Activated CD8-positive, alpha-beta T cell treated with anti-CD3 and anti-CD28 coated beads for 36 hours (primary cell): ENCODE measurements at regions not wholly inside any gene's neighbourhood (a gene's known extent, or its start where the extent isn't known, plus 50 kb on each side); places are given as distances from the start of the nearest gene placed in this dataset.

Experiments used
- ATAC-seq: fragments of 200-7000 bp; cut with Tn5 transposase; one replicate; pipeline ENCODE4 v1.10.0; 2021; ENCODE audit warnings: mild to moderate bottlenecking, moderate library complexity
- CTCF ChIA-PET: fragments of 350-600 bp; sonication (Branson Sonifier 250); formaldehyde crosslinking; loops from one replicate; lab custom pipeline; 2021; ENCODE audit warnings: antibody characterized with exemption; lab: Charles Lee
- POLR2A ChIA-PET: fragments of 350-600 bp; sonication (Branson Sonifier 250); formaldehyde crosslinking; loops from one replicate; lab custom pipeline; 2021; ENCODE audit warnings: antibody characterized with exemption; lab: Charles Lee
- DNase-seq: peaks from one replicate; pipeline ENCODE4 v3.0.0-alpha.2; 2020
- H3K27ac Mint-ChIP-seq: one replicate; pipeline ENCODE4 v1.8.0; 2021; ENCODE audit warnings: mild to moderate bottlenecking, mixed read lengths
- H3K27me3 Mint-ChIP-seq: one replicate; pipeline ENCODE4 v1.8.0; 2021; ENCODE audit warnings: mixed read lengths
- H3K36me3 Mint-ChIP-seq: one replicate; pipeline ENCODE4 v1.8.0; 2021; ENCODE audit warnings: low read depth, mixed read lengths
- H3K4me1 Mint-ChIP-seq: one replicate; pipeline ENCODE4 v1.8.0; 2021; ENCODE audit warnings: low read depth, mixed read lengths
- H3K4me3 Mint-ChIP-seq: one replicate; pipeline ENCODE4 v1.8.0; 2021; ENCODE audit warnings: mild to moderate bottlenecking, moderate library complexity, mixed read lengths
- H3K9me3 Mint-ChIP-seq: one replicate; pipeline ENCODE4 v1.8.0; 2021; ENCODE audit warnings: mixed read lengths
- intact Hi-C: fragments of 100-400 bp; cut with micrococcal nuclease; formaldehyde crosslinking; loops from one replicate; pipeline ENCODE4 v1.10.0; 2022
- TF ChIP-seq, protein P1 (sequence below): fragments of 200-600 bp; IDR thresholded peaks from one replicate; pipeline ENCODE4 v1.8.0; 2022; ENCODE audit warnings: antibody characterized with exemption, mild to moderate bottlenecking

DNA sequence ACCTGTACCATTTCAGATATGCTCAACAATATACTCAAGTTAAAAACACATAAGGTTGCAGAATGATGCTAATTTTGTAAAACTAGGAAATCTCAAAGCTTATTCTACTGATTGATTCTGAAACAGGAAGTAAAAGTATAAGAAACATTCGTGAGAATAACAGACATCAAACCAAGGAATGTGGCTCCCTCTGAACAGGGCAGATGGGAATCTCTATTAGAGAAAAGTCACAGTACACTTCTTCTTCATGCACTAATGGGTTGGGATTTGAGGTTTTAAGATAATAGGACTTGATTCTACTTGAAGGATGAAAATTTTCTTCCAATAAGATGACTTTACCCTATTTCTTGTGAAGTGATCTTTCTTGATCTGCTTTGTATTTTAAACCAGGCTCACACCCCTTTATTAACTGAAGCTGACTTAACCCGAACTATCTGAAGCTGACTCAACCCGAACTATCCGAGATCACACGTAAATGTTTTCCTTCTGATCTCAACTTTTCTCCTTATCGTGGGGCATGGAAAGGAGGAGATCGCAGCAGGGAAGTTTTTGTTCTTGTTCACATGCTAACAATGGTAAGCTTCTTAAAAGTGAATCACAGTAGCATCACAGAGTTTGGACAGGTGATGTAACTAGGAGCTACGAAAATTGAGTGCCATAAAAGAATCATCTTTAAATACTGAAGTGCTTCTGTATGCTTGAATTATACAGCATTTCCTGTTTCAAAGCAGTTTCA lies 363.1 kb upstream of the ZFP42 start:
- Mint-ChIP-seq H3K9me3 (peaks cover 14% of the 10 kb centered on the region), H3K4me3 (no peak overlapping the region), H3K27ac (no peak overlapping the region), H3K4me1 (no peaks in the 10 kb centered on the region), H3K27me3 (no peaks in the 10 kb centered on the region), H3K36me3 (no peaks in the 10 kb centered on the region)
- DNase-seq (no peak), ATAC-seq (no peak)
- intact Hi-C loops: no loop called here
- ChIA-PET CTCF (no interaction called here), POLR2A (no interaction called here)
- TF ChIP-seq, protein P1, sequence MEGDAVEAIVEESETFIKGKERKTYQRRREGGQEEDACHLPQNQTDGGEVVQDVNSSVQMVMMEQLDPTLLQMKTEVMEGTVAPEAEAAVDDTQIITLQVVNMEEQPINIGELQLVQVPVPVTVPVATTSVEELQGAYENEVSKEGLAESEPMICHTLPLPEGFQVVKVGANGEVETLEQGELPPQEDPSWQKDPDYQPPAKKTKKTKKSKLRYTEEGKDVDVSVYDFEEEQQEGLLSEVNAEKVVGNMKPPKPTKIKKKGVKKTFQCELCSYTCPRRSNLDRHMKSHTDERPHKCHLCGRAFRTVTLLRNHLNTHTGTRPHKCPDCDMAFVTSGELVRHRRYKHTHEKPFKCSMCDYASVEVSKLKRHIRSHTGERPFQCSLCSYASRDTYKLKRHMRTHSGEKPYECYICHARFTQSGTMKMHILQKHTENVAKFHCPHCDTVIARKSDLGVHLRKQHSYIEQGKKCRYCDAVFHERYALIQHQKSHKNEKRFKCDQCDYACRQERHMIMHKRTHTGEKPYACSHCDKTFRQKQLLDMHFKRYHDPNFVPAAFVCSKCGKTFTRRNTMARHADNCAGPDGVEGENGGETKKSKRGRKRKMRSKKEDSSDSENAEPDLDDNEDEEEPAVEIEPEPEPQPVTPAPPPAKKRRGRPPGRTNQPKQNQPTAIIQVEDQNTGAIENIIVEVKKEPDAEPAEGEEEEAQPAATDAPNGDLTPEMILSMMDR: no peak

GRCh38 chr4:187633245-187633644 lies 362.3 kb upstream of the ZFP42 start:
- no peak overlapping the region for H3K4me3 Mint-ChIP-seq
- ChIA-PET POLR2A (no interaction called here), CTCF (no interaction called here)
- TF ChIP-seq, protein P1: no peak
- intact Hi-C loops: no loop called here
- no peak overlapping the region for H3K27ac Mint-ChIP-seq
- H3K27me3 Mint-ChIP-seq: no peaks in the 10 kb centered on the region
- no peaks in the 10 kb centered on the region for H3K36me3 Mint-ChIP-seq
- H3K9me3 Mint-ChIP-seq: peaks cover 14% of the 10 kb centered on the region
- no peak for ATAC-seq
- no peak for DNase-seq
- no peaks in the 10 kb centered on the region for H3K4me1 Mint-ChIP-seq

GRCh38 chr4:187656959-187657358 lies 338.6 kb upstream of the ZFP42 start:
- no peak for DNase-seq
- POLR2A ChIA-PET: no interaction called here
- Mint-ChIP-seq H3K4me3 (no peak overlapping the region), H3K4me1 (no peaks in the 10 kb centered on the region), H3K36me3 (no peaks in the 10 kb centered on the region), H3K27ac (no peak overlapping the region), H3K9me3 (peaks cover 3% of the 10 kb centered on the region), H3K27me3 (no peaks in the 10 kb centered on the region)
- TF ChIP-seq, protein P1: no peak
- ATAC-seq: no peak
- CTCF ChIA-PET: no interaction called here
- intact Hi-C loops: no loop called here

DNA sequence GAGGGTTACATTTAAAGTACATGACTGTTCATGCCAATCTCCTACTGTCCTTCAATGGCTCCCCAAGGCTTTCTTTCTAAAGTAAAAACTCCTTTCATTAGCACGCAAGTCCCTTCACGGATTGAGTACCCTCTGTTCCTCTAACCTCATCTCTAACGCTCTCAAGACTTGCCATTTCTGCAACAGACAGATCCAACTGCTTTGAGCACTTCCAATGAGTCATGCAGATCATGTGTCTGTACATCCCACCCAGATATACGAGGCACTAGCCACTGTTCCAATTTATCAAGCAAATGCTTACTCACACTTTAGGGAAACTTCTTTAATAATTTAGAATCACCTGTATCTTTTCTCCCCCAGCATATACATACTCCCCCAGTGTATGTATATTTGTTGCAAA lies 332.5 kb upstream of the ZFP42 start:
- ATAC-seq (no peak), DNase-seq (no peak)
- CTCF ChIA-PET: no interaction called here
- POLR2A ChIA-PET: no interaction called here
- TF ChIP-seq, protein P1: no peak
- H3K4me3 Mint-ChIP-seq: no peak overlapping the region
- no peaks in the 10 kb centered on the region for H3K36me3 Mint-ChIP-seq
- intact Hi-C loops: no loop called here
- H3K27ac Mint-ChIP-seq: no peak overlapping the region
- peaks cover 11% of the 10 kb centered on the region for H3K9me3 Mint-ChIP-seq
- no peaks in the 10 kb centered on the region for H3K4me1 Mint-ChIP-seq
- H3K27me3 Mint-ChIP-seq: no peaks in the 10 kb centered on the region

GRCh38 chr4:187664011-187664410 lies 331.6 kb upstream of the ZFP42 start:
- H3K4me3 Mint-ChIP-seq: no peak overlapping the region
- H3K27me3 Mint-ChIP-seq: no peaks in the 10 kb centered on the region
- ATAC-seq (no peak), DNase-seq (no peak)
- intact Hi-C loops: no loop called here
- CTCF ChIA-PET: no interaction called here
- H3K27ac Mint-ChIP-seq: no peak overlapping the region
- POLR2A ChIA-PET: no interaction called here
- H3K36me3 Mint-ChIP-seq: no peaks in the 10 kb centered on the region
- TF ChIP-seq, protein P1: no peak
- H3K4me1 Mint-ChIP-seq: no peaks in the 10 kb centered on the region
- H3K9me3 Mint-ChIP-seq: peaks cover 11% of the 10 kb centered on the region
